ENCODE measurements at regions not wholly inside any gene's neighbourhood (a gene's known extent, or its start where the extent isn't known, plus 50 kb on each side); places are given as distances from the start of the nearest gene placed in this dataset.

GRCh38 chr7:34219153-34219718, 313.9 kb downstream of the BMPER start:
- intact Hi-C loops (cut with micrococcal nuclease): no loop called here
- ATAC-seq: no peak
- no peaks in the 10 kb centered on the region for H3K27me3 ChIP-seq (ENCODE audit: control insufficient read depth, insufficient read depth, low read length)
- H3K4me1 Mint-ChIP-seq: no peaks in the 10 kb centered on the region
- H3K4me3 Mint-ChIP-seq: no peak overlapping the region
- H3K9me3 Mint-ChIP-seq: peaks cover 0 to 2% of the 10 kb centered on the region in 2 donors
- H3K4me1 ChIP-seq (ENCODE audit: control insufficient read depth, insufficient read depth, low read length): no peaks in the 10 kb centered on the region
- TF ChIP-seq CTCF (IDR thresholded peaks at IDR 0.05): no peak
- no peak overlapping the region for H3K27ac ChIP-seq (ENCODE audit: low read length)
- H3K27ac Mint-ChIP-seq: no peak overlapping the region
- WGBS (ENCODE audit: insufficient coverage): 77% methylated on average over 3 of the region's 3 CpGs
- no peaks in the 10 kb centered on the region for H3K36me3 ChIP-seq (ENCODE audit: control insufficient read depth, insufficient read depth, low read length)
- H3K4me3 ChIP-seq (ENCODE audit: low read length): no peak overlapping the region
- DNase-seq: no peak
- H3K27me3 Mint-ChIP-seq (ENCODE audit: low read depth in 2 of 2): no peaks in the 10 kb centered on the region
- H3K9me3 ChIP-seq (ENCODE audit: control insufficient read depth, insufficient read depth, low read length): no peaks in the 10 kb centered on the region
- no peaks in the 10 kb centered on the region for H3K36me3 Mint-ChIP-seq

DNA sequence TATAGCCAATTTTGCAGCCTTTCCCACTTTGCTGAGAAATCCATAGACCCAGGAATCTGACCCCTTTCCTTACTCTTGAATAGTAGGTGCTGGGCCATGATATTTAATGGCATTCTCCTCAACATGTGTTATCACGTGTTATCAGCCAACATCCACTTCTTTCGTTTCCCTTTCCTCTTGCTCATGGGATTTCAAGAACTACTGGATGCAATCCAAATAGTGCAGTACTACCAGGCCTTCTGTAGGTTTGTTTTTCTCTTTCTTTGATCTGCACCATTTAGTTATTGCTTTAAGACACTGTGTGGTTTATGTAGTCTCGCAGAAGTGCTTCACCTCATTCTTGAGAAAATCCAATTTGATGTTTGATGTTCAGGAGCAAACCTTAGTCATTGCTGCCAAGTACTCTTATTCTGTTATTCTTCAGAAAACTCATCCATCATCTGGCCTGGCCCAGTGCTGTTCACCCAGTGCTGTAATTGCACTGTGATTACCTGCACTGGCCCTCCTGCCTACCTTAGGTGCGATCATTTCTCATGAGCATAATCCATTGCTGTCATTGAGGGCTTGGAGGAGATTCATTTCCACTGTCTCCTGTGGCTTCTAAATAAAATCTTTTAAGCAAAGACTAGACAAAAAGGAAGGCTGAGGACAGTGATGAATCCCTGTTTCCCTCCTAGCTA, 315.3 kb downstream of the BMPER start:
- 82% methylated on average over 4 of the region's 4 CpGs for WGBS (ENCODE audit: insufficient coverage)
- no peak overlapping the region for H3K27ac ChIP-seq (ENCODE audit: low read length)

GRCh38 chr7:34222316-34222715, 317.0 kb downstream of the BMPER start:
- DNase-seq: no peak
- intact Hi-C loops (cut with micrococcal nuclease): no loop called here
- TF ChIP-seq CTCF (IDR thresholded peaks at IDR 0.05): no peak
- Histone ChIP-seq H3K9me3 (ENCODE audit: control insufficient read depth, insufficient read depth, low read length) (no peaks in the 10 kb centered on the region), H3K27ac (ENCODE audit: low read length) (no peak overlapping the region), H3K36me3 (ENCODE audit: control insufficient read depth, insufficient read depth, low read length) (no peaks in the 10 kb centered on the region), H3K4me1 (ENCODE audit: control insufficient read depth, insufficient read depth, low read length) (no peaks in the 10 kb centered on the region), H3K4me3 (ENCODE audit: low read length) (no peak overlapping the region), H3K27me3 (ENCODE audit: control insufficient read depth, insufficient read depth, low read length) (no peaks in the 10 kb centered on the region)
- H3K27ac Mint-ChIP-seq: no peak overlapping the region
- H3K36me3 Mint-ChIP-seq: no peaks in the 10 kb centered on the region
- no peaks in the 10 kb centered on the region for H3K27me3 Mint-ChIP-seq (ENCODE audit: low read depth in 2 of 2)
- no peak for ATAC-seq
- no peak overlapping the region for H3K4me3 Mint-ChIP-seq
- peaks cover 2% of the 10 kb centered on the region in 2 donors for H3K9me3 Mint-ChIP-seq
- H3K4me1 Mint-ChIP-seq: no peaks in the 10 kb centered on the region

More for the DNA sequence above, 315.3 kb downstream of the BMPER start:
- peaks cover 2 to 4% of the 10 kb centered on the region in 2 donors for H3K9me3 Mint-ChIP-seq
- no peaks in the 10 kb centered on the region for H3K9me3 ChIP-seq (ENCODE audit: control insufficient read depth, insufficient read depth, low read length)
- no peak overlapping the region for H3K4me3 ChIP-seq (ENCODE audit: low read length)
- H3K36me3 Mint-ChIP-seq: no peaks in the 10 kb centered on the region
- H3K36me3 ChIP-seq (ENCODE audit: control insufficient read depth, insufficient read depth, low read length): no peaks in the 10 kb centered on the region
- TF ChIP-seq CTCF (IDR thresholded peaks at IDR 0.05): no peak
- DNase-seq (no peak), ATAC-seq (no peak)
- intact Hi-C loops (cut with micrococcal nuclease): no loop called here
- no peaks in the 10 kb centered on the region for H3K4me1 ChIP-seq (ENCODE audit: control insufficient read depth, insufficient read depth, low read length)
- H3K27ac Mint-ChIP-seq: no peak overlapping the region
- H3K4me1 Mint-ChIP-seq: no peaks in the 10 kb centered on the region
- H3K4me3 Mint-ChIP-seq: no peak overlapping the region
- no peaks in the 10 kb centered on the region for H3K27me3 ChIP-seq (ENCODE audit: control insufficient read depth, insufficient read depth, low read length)
- H3K27me3 Mint-ChIP-seq (ENCODE audit: low read depth in 2 of 2): no peaks in the 10 kb centered on the region

DNA sequence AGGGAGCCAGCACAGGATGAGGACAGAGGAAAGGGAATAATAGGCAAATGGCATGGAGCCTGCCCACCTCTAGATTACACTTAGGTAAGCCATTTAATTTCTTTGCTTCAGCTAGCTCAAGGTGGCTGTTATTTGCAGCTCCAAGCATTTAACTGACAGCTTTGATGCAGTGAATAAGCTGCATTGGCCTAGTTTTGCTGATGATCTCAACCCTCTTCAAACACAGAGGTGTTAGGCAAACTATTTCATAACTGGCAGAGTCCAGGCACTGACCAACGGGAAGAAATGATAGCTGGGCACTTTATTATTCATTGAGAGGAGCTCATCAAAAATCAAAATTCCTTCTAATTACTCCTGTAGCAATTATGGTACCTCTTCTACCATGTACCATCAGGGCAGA, 317.4 kb downstream of the BMPER start:
- Histone ChIP-seq H3K4me3 (ENCODE audit: low read length) (no peak overlapping the region), H3K27me3 (ENCODE audit: control insufficient read depth, insufficient read depth, low read length) (no peaks in the 10 kb centered on the region), H3K36me3 (ENCODE audit: control insufficient read depth, insufficient read depth, low read length) (no peaks in the 10 kb centered on the region), H3K9me3 (ENCODE audit: control insufficient read depth, insufficient read depth, low read length) (no peaks in the 10 kb centered on the region), H3K4me1 (ENCODE audit: control insufficient read depth, insufficient read depth, low read length) (no peaks in the 10 kb centered on the region), H3K27ac (ENCODE audit: low read length) (no peak overlapping the region)
- intact Hi-C loops (cut with micrococcal nuclease): no loop called here
- ATAC-seq (no peak), DNase-seq (no peak)
- Mint-ChIP-seq H3K36me3 (no peaks in the 10 kb centered on the region), H3K27me3 (ENCODE audit: low read depth in 2 of 2) (no peaks in the 10 kb centered on the region), H3K9me3 (peaks cover 2% of the 10 kb centered on the region in 2 donors), H3K27ac (no peak overlapping the region), H3K4me3 (no peak overlapping the region), H3K4me1 (no peaks in the 10 kb centered on the region)
- TF ChIP-seq CTCF (IDR thresholded peaks at IDR 0.05): no peak
- WGBS (ENCODE audit: insufficient coverage): 63% methylated on average over 1 of the region's 1 CpG
